Right renal pelvis (tissue), 4 donors: ENCODE measurements at regions not wholly inside any gene's neighbourhood (a gene's known extent, or its start where the extent isn't known, plus 50 kb on each side); places are given as distances from the start of the nearest gene placed in this dataset.

Source experiments
- DNase-seq, 4 donors: peaks; one replicate each; pipeline ENCODE4 v3.0.0-alpha.2; 2013; ENCODE audit warnings: low read depth in 4 of 4, low spot score in 3 of 4, missing footprints in 1 of 4

GRCh38 chr5:176733406-176734262, 76.7 kb upstream of the UNC5A start:
- DNase-seq: no peak

GRCh38 chr5:176734756-176735342, 75.5 kb upstream of the UNC5A start:
- no peak for DNase-seq

GRCh38 chr5:176735383-176736265, 74.7 kb upstream of the UNC5A start:
- DNase-seq: no peak

- no peak for DNase-seq
Observed at GRCh38 chr5:176736301-176736930, 73.9 kb upstream of the UNC5A start.

- peak in 1 of 4 donors; percentile 43 for DNase-seq
Observed at GRCh38 chr5:176736931-176737745, 73.2 kb upstream of the UNC5A start.

GRCh38 chr5:176737746-176738636, 72.4 kb upstream of the UNC5A start:
- DNase-seq: no peak

GRCh38 chr5:176738637-176739250, 71.6 kb upstream of the UNC5A start:
- no peak for DNase-seq

- DNase-seq: no peak
Observed at GRCh38 chr5:176739461-176740051, 70.8 kb upstream of the UNC5A start.

- no peak for DNase-seq
Observed at GRCh38 chr5:176740131-176740701, 70.1 kb upstream of the UNC5A start.

GRCh38 chr5:176740702-176741496, 69.5 kb upstream of the UNC5A start:
- no peak for DNase-seq

GRCh38 chr5:176741561-176742211, 68.7 kb upstream of the UNC5A start:
- no peak for DNase-seq

- no peak for DNase-seq
Observed at GRCh38 chr5:176742246-176743105, 67.9 kb upstream of the UNC5A start.

- no peak for DNase-seq
Observed at GRCh38 chr5:176743136-176743861, 67.1 kb upstream of the UNC5A start.

GRCh38 chr5:176743868-176744583, 66.3 kb upstream of the UNC5A start:
- no peak for DNase-seq
